ENCODE measurements at regions not wholly inside any gene's neighbourhood (a gene's known extent, or its start where the extent isn't known, plus 50 kb on each side); places are given as distances from the start of the nearest gene placed in this dataset.
"Not testable (repeated sequence)": the region's sequence is repeated elsewhere in the genome, so short reads cannot be mapped to it uniquely, and the experiment has no call there.

DNA sequence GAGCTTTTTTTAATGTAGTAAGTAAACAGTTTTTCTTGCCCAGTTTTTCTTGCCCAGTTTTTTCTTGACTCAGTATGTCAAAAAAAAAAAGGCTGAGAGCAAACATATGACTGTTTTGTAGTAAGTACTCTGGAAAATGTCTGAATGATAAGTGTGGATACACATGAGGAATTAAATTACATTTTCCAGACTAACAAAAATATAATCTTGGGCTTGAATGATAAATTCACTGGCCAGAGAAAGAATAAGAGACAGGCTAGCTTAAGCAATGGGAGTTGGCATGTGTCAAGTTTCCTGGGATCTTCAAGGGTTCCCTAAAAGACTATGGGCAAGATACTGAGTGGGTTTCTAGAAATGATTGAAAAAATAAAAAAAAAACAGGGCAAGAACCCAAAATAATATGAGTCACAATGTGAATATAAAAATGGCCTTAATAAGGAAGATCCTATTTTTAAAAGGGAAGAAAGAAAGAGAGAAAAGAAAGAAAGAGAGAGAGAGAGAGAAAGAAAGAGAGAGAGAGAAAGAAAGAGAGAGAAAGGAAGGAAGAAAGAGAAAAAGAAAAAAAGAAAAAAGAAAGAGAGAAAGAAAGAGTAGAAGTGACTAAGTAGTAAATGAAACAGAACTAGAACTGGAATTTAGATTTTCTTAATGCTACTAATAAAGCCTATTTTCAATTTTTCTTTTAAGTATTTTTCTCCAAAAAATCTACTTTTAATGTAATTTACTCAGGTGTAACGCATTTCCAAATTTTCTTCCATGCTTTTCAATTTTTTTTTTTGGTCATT lies 60.2 kb downstream of the TFPI2 start:
- no peak for DNase-seq

DNA sequence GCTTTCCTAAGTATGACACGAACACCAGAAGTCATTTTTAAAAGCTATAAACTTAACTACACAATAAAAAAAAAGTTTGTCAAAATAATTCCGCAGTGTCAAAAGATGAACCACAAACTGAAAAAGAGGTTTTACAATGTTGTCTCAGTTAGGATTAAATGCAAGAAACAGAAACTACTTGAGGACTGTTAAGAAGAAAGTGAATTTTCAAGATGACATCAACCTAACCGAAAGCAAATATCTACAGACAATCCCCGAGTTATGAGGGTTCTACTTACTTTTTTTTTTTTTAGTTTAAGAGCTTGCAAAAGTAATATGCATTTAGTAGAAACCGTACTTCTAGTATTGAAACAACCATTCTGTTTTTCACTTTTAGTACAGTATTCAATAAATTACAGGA lies 62.3 kb downstream of the TFPI2 start:
- no peak for DNase-seq

DNA sequence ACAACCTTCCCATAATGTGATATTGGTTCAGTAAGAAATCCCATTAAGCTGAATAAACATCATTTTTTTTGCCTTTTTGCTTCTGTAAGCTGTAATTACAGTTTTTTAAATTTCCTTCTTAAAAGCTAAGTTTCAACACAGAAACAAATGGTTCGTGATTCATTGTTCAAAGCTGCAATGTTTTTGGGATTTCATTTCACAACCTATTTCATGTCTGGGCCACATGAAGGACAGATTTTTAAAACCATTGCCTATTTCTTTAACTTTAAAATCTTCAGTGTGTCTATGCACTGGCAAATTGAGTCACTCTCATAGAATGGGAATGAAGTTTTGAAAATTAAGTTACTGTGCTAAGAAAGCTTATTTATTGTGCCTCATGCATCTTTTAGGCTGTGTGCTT lies 66.9 kb downstream of the TFPI2 start:
- no peak for DNase-seq

DNA sequence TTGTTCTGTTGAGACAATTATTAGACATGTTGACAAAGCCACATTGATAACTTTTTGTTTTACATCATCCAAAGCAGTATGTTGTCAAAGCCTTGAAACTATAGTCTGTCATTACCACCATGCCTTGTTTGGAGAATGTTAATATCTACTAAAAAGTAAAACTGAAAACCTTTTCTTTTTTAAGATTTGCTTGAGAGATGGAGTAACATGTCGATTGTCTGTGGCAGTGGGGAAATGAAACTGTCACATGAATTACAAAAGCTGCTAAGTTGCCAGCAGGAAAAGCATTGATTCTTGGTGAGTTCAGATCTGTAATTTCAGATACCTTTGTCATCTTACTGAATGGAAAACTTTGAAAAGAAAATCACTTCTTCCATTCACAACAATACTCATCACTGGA lies 69.1 kb downstream of the TFPI2 start:
- DNase-seq, result no peak

GRCh38 chr7:93819699-93820098 lies 70.9 kb downstream of the TFPI2 start:
- no peak for DNase-seq

DNA sequence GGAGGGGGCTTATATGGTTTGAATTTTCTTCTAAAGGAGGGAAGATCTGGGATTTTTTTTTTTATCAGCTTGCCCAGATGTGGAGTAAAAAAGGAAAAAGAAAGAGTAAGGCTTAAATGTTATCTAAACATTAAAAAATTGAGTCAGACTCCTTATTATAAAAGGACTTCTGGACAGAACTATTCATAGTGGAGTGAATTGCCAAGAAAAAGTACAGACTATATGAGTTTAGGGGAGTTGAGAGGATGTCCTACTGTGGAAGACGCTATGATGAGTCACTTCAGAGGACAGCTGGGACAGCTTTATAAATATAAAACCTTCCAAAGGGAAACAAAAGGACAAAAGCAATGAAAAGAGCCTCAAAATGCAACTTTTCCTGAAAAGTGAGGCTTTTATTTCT lies 73.0 kb downstream of the TFPI2 start:
- DNase-seq, result no peak

- no peak for DNase-seq
Measured at GRCh38 chr7:93817004-93817403, 73.5 kb downstream of the TFPI2 start.

DNA sequence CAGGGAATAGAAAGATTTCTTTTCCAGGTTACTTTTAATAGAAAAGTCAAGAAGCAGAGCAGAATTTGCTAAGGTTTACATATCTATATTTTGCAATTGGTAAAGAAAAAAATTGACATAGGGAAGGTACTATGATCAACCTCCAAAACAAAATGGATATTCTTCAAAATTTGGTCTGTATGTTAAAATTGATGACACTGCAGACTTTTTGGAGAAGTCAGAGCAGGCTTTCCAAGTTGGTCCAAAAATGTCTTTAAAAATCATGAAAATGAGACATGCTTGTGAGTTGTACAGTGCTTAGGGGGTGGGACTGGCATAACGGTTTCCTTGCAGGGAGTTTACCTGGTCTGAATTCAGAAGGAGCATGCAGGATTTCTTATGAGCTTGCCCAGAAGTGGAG lies 77.0 kb downstream of the TFPI2 start:
- DNase-seq, result no peak

- DNase-seq, result no peak
Measured at GRCh38 chr7:93812061-93812460, 78.5 kb downstream of the TFPI2 start.

DNA sequence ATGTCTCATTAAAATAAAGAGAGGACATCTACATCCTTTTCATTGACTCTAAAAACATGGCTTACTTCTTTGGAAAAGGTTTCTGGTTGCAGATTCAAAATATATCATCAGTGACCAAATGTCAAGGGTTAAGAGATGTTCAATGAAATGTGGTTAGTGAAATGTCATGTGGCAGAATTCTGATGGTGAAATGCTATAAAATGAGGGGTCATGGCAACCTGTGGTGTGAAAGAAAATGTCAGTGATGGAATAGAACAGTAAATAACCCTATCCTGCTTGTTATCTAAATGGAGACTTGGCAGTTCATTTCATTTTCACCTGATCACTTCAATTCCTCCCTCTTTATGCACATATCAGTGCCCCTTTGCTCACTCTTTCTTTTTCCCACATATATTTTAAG lies 79.4 kb downstream of the TFPI2 start:
- DNase-seq, result no peak

GRCh38 chr7:93810561-93810960 lies 80.0 kb downstream of the TFPI2 start:
- DNase-seq, result no peak

DNA sequence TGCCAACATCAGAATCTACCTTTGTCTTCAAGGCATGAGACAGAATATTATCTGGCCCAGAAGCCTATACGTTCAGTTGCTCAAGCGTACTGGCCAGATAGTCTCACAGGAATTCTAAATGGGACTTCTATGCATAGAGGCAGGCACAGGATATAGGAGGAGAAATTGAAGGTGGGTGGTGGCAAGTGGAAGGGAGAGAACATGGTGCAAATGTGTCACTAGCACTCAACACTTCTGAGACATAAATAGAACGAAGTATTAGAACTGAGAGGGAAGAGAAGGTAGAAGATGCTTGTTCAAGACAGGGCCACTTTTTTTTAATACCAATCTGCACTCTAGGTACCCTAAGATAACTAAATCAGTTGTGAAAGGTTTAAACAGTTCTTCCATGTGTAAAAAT lies 85.8 kb downstream of the TFPI2 start:
- DNase-seq, result no peak

GRCh38 chr7:93799750-93800357 lies 90.7 kb downstream of the TFPI2 start:
- no peak for DNase-seq

- not testable (repeated sequence) for DNase-seq
Measured at GRCh38 chr7:93793084-93793697, 97.4 kb downstream of the TFPI2 start.

GRCh38 chr7:93779115-93779514 lies 111.4 kb downstream of the TFPI2 start:
- no peak for DNase-seq

GRCh38 chr7:93778384-93778783 lies 112.2 kb downstream of the TFPI2 start:
- DNase-seq, result no peak

- DNase-seq, result no peak
Measured at GRCh38 chr7:93773446-93773845, 117.1 kb downstream of the TFPI2 start.

DNA sequence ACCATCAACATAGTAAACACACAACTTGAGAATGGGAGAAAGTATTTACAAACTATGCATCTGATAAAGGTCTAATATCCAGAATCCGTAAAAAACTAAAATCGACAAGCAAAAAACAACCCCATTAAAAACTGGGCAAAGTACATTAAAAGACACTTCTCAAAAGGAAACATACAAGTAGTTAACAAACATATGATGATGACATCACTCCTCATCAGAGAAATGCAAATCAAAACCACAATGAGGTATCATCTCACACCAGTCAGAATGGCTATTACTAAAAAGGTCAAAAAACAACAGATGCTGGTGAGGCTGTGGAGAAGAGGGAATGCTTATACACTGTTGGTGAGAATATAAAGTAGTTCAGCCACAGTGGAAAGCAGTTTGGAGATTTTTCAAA lies 125.1 kb downstream of the TFPI2 start:
- DNase-seq, result no peak

DNA sequence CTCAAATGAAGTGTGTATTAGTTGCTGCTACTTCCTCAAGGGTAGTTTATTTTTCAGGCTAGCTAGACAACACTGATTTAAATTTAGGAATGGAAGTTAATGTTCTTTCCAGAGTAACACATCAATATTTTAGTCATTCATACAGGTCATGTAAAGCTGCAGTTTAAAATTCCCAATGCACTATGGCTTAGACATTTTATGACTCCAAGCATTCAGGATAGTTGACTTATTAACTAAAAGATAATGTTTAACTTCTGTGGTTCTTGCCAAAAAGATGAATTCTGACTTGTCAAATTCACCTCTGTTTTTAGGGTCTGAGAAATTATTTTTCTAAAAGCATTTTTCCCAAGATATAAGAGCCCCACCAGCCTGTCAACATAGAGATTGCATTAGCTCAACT lies 131.9 kb downstream of the TFPI2 start:
- no peak for DNase-seq

- DNase-seq, result no peak
Measured at GRCh38 chr7:93757426-93757825, 133.1 kb downstream of the TFPI2 start.

DNA sequence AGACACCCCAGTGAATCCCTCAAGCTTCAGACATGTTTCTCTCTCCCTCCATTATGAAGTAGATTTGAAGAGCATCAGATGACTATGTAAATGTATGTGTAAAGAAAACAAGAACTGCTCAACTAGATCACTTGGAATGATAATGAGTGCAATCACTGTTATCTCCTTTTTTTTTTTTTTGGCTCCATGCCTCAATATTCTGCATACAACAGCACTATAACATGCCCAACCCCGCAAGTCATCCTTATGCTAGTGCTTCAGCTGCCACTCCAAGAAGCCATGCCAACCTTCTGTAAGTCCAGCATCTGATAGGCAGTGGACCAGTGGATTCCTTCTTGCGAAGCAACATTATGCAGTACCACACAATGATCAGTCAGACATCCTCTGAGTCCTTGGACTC lies 133.7 kb downstream of the TFPI2 start:
- no peak for DNase-seq

- no peak for DNase-seq
Measured at GRCh38 chr7:93751421-93751820, 139.1 kb downstream of the TFPI2 start.

DNA sequence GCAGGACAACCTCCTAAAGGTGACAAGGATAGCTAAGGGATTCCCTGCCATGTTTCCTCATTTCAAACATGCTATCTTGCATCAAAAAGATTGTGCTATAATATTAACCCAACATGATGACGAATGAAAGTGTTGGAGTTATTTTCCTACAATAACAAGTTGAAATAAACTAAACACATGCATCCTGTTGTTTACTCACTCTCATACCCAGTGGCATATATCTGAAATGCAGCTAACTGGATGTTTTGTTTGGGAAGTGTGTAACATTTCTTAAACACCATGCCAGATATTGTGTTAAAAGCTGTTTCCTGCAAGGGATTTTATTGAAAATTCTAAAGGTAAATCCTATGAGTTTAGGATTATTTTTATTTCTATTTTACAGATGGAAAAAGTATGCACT lies 139.6 kb downstream of the TFPI2 start:
- DNase-seq, result no peak

DNA sequence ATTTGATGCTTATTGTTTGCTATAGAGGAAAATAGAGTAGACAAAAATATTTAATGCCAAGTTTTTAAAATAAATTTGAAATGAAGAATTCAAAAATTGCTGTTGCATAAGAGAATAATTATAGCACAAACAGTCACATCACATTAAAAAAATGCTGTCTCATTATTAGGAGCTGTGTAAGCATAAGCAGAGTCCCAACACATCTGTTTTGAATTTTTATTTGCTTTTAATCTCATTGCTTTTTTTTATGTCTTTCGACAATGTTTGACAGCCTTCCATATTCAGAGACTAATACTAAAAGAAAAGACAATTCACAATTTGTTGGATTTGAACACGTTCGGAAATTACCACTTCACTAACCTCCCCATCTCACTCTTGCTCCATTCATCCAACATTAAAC lies 143.5 kb downstream of the TFPI2 start:
- DNase-seq, result no peak

All from muscle of arm (tissue), 1 donor.